ENCODE measurements at regions not wholly inside any gene's neighbourhood (a gene's known extent, or its start where the extent isn't known, plus 50 kb on each side); places are given as distances from the start of the nearest gene placed in this dataset.
"Not testable (repeated sequence)": the region's sequence is repeated elsewhere in the genome, so short reads cannot be mapped to it uniquely, and the experiment has no call there.

GRCh38 chr11:115974703-115975102 is 470.5 kb upstream of the CADM1 start:
- no peak overlapping the region for H3K27ac ChIP-seq (ENCODE audit: low read depth, low read length)

GRCh38 chr11:115967203-115967602 is 463.0 kb upstream of the CADM1 start:
- not testable (repeated sequence) for H3K4me3 ChIP-seq (ENCODE audit: low read depth in 1 of 5, low read length in 5 of 5); H3K27ac ChIP-seq (ENCODE audit: low read depth, low read length); H3K4me1 ChIP-seq (ENCODE audit: control insufficient read depth in 5 of 5, insufficient read depth in 5 of 5, low read length in 5 of 5); H3K27me3 ChIP-seq (ENCODE audit: control insufficient read depth in 5 of 5, insufficient read depth in 4 of 5, low read length in 5 of 5); H3K9me3 ChIP-seq (ENCODE audit: control insufficient read depth in 5 of 5, low read length in 5 of 5); H3K36me3 ChIP-seq (ENCODE audit: control insufficient read depth in 5 of 5, insufficient read depth in 5 of 5, low read length in 5 of 5); H3K9ac ChIP-seq (ENCODE audit: low read length in 5 of 5)

More at GRCh38 chr11:115974703-115975102, 470.5 kb upstream of the CADM1 start:
- peaks cover 0 to 9% (median 7%) of the 10 kb centered on the region in 5 donors for H3K4me1 ChIP-seq (ENCODE audit: control insufficient read depth in 5 of 5, insufficient read depth in 5 of 5, low read length in 5 of 5)
- no peak overlapping the region for H3K9ac ChIP-seq (ENCODE audit: low read length in 5 of 5)
- H3K4me3 ChIP-seq (ENCODE audit: low read depth in 1 of 5, low read length in 5 of 5): no peak overlapping the region
- H3K9me3 ChIP-seq (ENCODE audit: control insufficient read depth in 5 of 5, low read length in 5 of 5): no peaks in the 10 kb centered on the region
- H3K27me3 ChIP-seq (ENCODE audit: control insufficient read depth in 5 of 5, insufficient read depth in 4 of 5, low read length in 5 of 5): peaks cover 4 to 18% (median 14%) of the 10 kb centered on the region in 5 donors
- H3K36me3 ChIP-seq (ENCODE audit: control insufficient read depth in 5 of 5, insufficient read depth in 5 of 5, low read length in 5 of 5): no peaks in the 10 kb centered on the region

- H3K36me3 ChIP-seq (ENCODE audit: control insufficient read depth in 5 of 5, insufficient read depth in 5 of 5, low read length in 5 of 5): no peaks in the 10 kb centered on the region
- peaks cover 4 to 9% (median 5%) of the 10 kb centered on the region in 5 donors for H3K27me3 ChIP-seq (ENCODE audit: control insufficient read depth in 5 of 5, insufficient read depth in 4 of 5, low read length in 5 of 5)
- no peak overlapping the region for H3K4me3 ChIP-seq (ENCODE audit: low read depth in 1 of 5, low read length in 5 of 5)
- no peak overlapping the region for H3K9ac ChIP-seq (ENCODE audit: low read length in 5 of 5)
- H3K27ac ChIP-seq (ENCODE audit: low read depth, low read length): no peak overlapping the region
- H3K4me1 ChIP-seq (ENCODE audit: control insufficient read depth in 5 of 5, insufficient read depth in 5 of 5, low read length in 5 of 5): peaks cover 0 to 5% (median 0%) of the 10 kb centered on the region in 5 donors
- H3K9me3 ChIP-seq (ENCODE audit: control insufficient read depth in 5 of 5, low read length in 5 of 5): no peaks in the 10 kb centered on the region
Measured at GRCh38 chr11:115965767-115966504, 461.7 kb upstream of the CADM1 start.

GRCh38 chr11:115964091-115964490 is 459.9 kb upstream of the CADM1 start:
- Histone ChIP-seq H3K27me3 (ENCODE audit: control insufficient read depth in 5 of 5, insufficient read depth in 4 of 5, low read length in 5 of 5) (peaks cover 4 to 17% (median 8%) of the 10 kb centered on the region in 5 donors), H3K4me3 (ENCODE audit: low read depth in 1 of 5, low read length in 5 of 5) (no peak overlapping the region), H3K9ac (ENCODE audit: low read length in 5 of 5) (no peak overlapping the region), H3K9me3 (ENCODE audit: control insufficient read depth in 5 of 5, low read length in 5 of 5) (no peaks in the 10 kb centered on the region), H3K27ac (ENCODE audit: low read depth, low read length) (no peak overlapping the region), H3K36me3 (ENCODE audit: control insufficient read depth in 5 of 5, insufficient read depth in 5 of 5, low read length in 5 of 5) (no peaks in the 10 kb centered on the region), H3K4me1 (ENCODE audit: control insufficient read depth in 5 of 5, insufficient read depth in 5 of 5, low read length in 5 of 5) (peaks cover 0 to 8% (median 0%) of the 10 kb centered on the region in 5 donors)

GRCh38 chr11:115963156-115963555 is 458.9 kb upstream of the CADM1 start:
- peaks cover 5 to 24% (median 9%) of the 10 kb centered on the region in 5 donors for H3K27me3 ChIP-seq (ENCODE audit: control insufficient read depth in 5 of 5, insufficient read depth in 4 of 5, low read length in 5 of 5)
- no peak overlapping the region for H3K4me3 ChIP-seq (ENCODE audit: low read depth in 1 of 5, low read length in 5 of 5)
- H3K4me1 ChIP-seq (ENCODE audit: control insufficient read depth in 5 of 5, insufficient read depth in 5 of 5, low read length in 5 of 5): peaks cover 0 to 10% (median 0%) of the 10 kb centered on the region in 5 donors
- H3K27ac ChIP-seq (ENCODE audit: low read depth, low read length): no peak overlapping the region
- no peaks in the 10 kb centered on the region for H3K9me3 ChIP-seq (ENCODE audit: control insufficient read depth in 5 of 5, low read length in 5 of 5)
- no peaks in the 10 kb centered on the region for H3K36me3 ChIP-seq (ENCODE audit: control insufficient read depth in 5 of 5, insufficient read depth in 5 of 5, low read length in 5 of 5)
- no peak overlapping the region for H3K9ac ChIP-seq (ENCODE audit: low read length in 5 of 5)

GRCh38 chr11:115961159-115962003 is 457.2 kb upstream of the CADM1 start:
- H3K4me1 ChIP-seq (ENCODE audit: control insufficient read depth in 5 of 5, insufficient read depth in 5 of 5, low read length in 5 of 5): peaks cover 0 to 10% (median 0%) of the 10 kb centered on the region in 5 donors

GRCh38 chr11:115959081-115959486 is 454.9 kb upstream of the CADM1 start:
- no peak overlapping the region for H3K27ac ChIP-seq (ENCODE audit: low read depth, low read length)

More at GRCh38 chr11:115961159-115962003, 457.2 kb upstream of the CADM1 start:
- no peaks in the 10 kb centered on the region for H3K36me3 ChIP-seq (ENCODE audit: control insufficient read depth in 5 of 5, insufficient read depth in 5 of 5, low read length in 5 of 5)
- no peak overlapping the region for H3K27ac ChIP-seq (ENCODE audit: low read depth, low read length)
- H3K27me3 ChIP-seq (ENCODE audit: control insufficient read depth in 5 of 5, insufficient read depth in 4 of 5, low read length in 5 of 5): peaks cover 5 to 25% (median 9%) of the 10 kb centered on the region in 5 donors
- H3K9me3 ChIP-seq (ENCODE audit: control insufficient read depth in 5 of 5, low read length in 5 of 5): no peaks in the 10 kb centered on the region
- no peak overlapping the region for H3K4me3 ChIP-seq (ENCODE audit: low read depth in 1 of 5, low read length in 5 of 5)
- no peak overlapping the region for H3K9ac ChIP-seq (ENCODE audit: low read length in 5 of 5)

GRCh38 chr11:115958089-115959000 is 454.1 kb upstream of the CADM1 start:
- Histone ChIP-seq H3K27me3 (ENCODE audit: control insufficient read depth in 5 of 5, insufficient read depth in 4 of 5, low read length in 5 of 5) (peaks cover 5 to 23% (median 8%) of the 10 kb centered on the region in 5 donors), H3K4me1 (ENCODE audit: control insufficient read depth in 5 of 5, insufficient read depth in 5 of 5, low read length in 5 of 5) (peaks cover 0 to 10% (median 0%) of the 10 kb centered on the region in 5 donors), H3K4me3 (ENCODE audit: low read depth in 1 of 5, low read length in 5 of 5) (no peak overlapping the region), H3K9ac (ENCODE audit: low read length in 5 of 5) (no peak overlapping the region), H3K36me3 (ENCODE audit: control insufficient read depth in 5 of 5, insufficient read depth in 5 of 5, low read length in 5 of 5) (no peaks in the 10 kb centered on the region), H3K27ac (ENCODE audit: low read depth, low read length) (no peak overlapping the region), H3K9me3 (ENCODE audit: control insufficient read depth in 5 of 5, low read length in 5 of 5) (no peaks in the 10 kb centered on the region)

More at GRCh38 chr11:115959081-115959486, 454.9 kb upstream of the CADM1 start:
- H3K9ac ChIP-seq (ENCODE audit: low read length in 5 of 5): no peak overlapping the region
- H3K27me3 ChIP-seq (ENCODE audit: control insufficient read depth in 5 of 5, insufficient read depth in 4 of 5, low read length in 5 of 5): peaks cover 5 to 25% (median 8%) of the 10 kb centered on the region in 5 donors
- H3K4me3 ChIP-seq (ENCODE audit: low read depth in 1 of 5, low read length in 5 of 5): peak overlapping the region in 1 of 5 donors; percentile 4
- no peaks in the 10 kb centered on the region for H3K9me3 ChIP-seq (ENCODE audit: control insufficient read depth in 5 of 5, low read length in 5 of 5)
- H3K4me1 ChIP-seq (ENCODE audit: control insufficient read depth in 5 of 5, insufficient read depth in 5 of 5, low read length in 5 of 5): peaks cover 0 to 10% (median 0%) of the 10 kb centered on the region in 5 donors
- no peaks in the 10 kb centered on the region for H3K36me3 ChIP-seq (ENCODE audit: control insufficient read depth in 5 of 5, insufficient read depth in 5 of 5, low read length in 5 of 5)

- H3K9me3 ChIP-seq (ENCODE audit: control insufficient read depth in 5 of 5, low read length in 5 of 5): peaks cover 2 to 16% (median 11%) of the 10 kb centered on the region in 5 donors
- H3K4me3 ChIP-seq (ENCODE audit: low read depth in 1 of 5, low read length in 5 of 5): no peak overlapping the region
- no peak overlapping the region for H3K9ac ChIP-seq (ENCODE audit: low read length in 5 of 5)
- H3K36me3 ChIP-seq (ENCODE audit: control insufficient read depth in 5 of 5, insufficient read depth in 5 of 5, low read length in 5 of 5): no peaks in the 10 kb centered on the region
- peaks cover 0 to 5% (median 0%) of the 10 kb centered on the region in 5 donors for H3K4me1 ChIP-seq (ENCODE audit: control insufficient read depth in 5 of 5, insufficient read depth in 5 of 5, low read length in 5 of 5)
- peaks cover 0 to 18% (median 4%) of the 10 kb centered on the region in 5 donors for H3K27me3 ChIP-seq (ENCODE audit: control insufficient read depth in 5 of 5, insufficient read depth in 4 of 5, low read length in 5 of 5)
- no peak overlapping the region for H3K27ac ChIP-seq (ENCODE audit: low read depth, low read length)
Measured at GRCh38 chr11:115955803-115956202, 451.6 kb upstream of the CADM1 start.
